Lower lobe of right lung (tissue), 2 donors: ENCODE measurements at regions not wholly inside any gene's neighbourhood (a gene's known extent, or its start where the extent isn't known, plus 50 kb on each side); places are given as distances from the start of the nearest gene placed in this dataset.
"Not testable (repeated sequence)": the region's sequence is repeated elsewhere in the genome, so short reads cannot be mapped to it uniquely, and the experiment has no call there.

Experiments
- ATAC-seq, 2 donors: fragments of 200-7000 bp; cut with Tn5 transposase; one replicate each; pipeline ENCODE4 v1.9.1; 2020 to 2022; ENCODE audit warnings: mild to moderate bottlenecking in 2 of 2, moderate library complexity in 2 of 2
- DNase-seq: peaks from one replicate; pipeline ENCODE4 v3.0.0-alpha.2; 2020
- H3K27ac ChIP-seq: fragments of 200-600 bp; one replicate; pipeline ENCODE4 v1.8.0; 2022
- H3K27me3 ChIP-seq: fragments of 200-600 bp; one replicate; pipeline ENCODE4 v1.8.0; 2022; ENCODE audit warnings: low read depth
- H3K36me3 ChIP-seq: fragments of 200-600 bp; one replicate; pipeline ENCODE4 v1.8.0; 2022; ENCODE audit warnings: mild to moderate bottlenecking
- H3K4me1 ChIP-seq: fragments of 200-600 bp; one replicate; pipeline ENCODE4 v1.8.0; 2022
- H3K4me3 ChIP-seq: fragments of 200-600 bp; one replicate; pipeline ENCODE4 v1.8.0; 2022; ENCODE audit warnings: mild to moderate bottlenecking
- H3K9me3 ChIP-seq: fragments of 200-600 bp; one replicate; pipeline ENCODE4 v1.8.0; 2022
- CTCF ChIP-seq: fragments of 200-600 bp; IDR thresholded peaks from one replicate; pipeline ENCODE4 v1.8.0; 2022; ENCODE audit warnings: antibody characterized with exemption, mild to moderate bottlenecking
- intact Hi-C: fragments of 100-400 bp; cut with DNase I; formaldehyde crosslinking; loops from one replicate; pipeline ENCODE4 v1.11.0; 2022
- donor health status: DM: no; HTN: yes; CAD: no; lungs with severe emphysema.

- H3K4me1 ChIP-seq, result no peaks in the 10 kb centered on the region
- DNase-seq, result no peak
- intact Hi-C loops, result no loop called here
- no peaks in the 10 kb centered on the region for H3K27me3 ChIP-seq
- H3K4me3 ChIP-seq, result no peak overlapping the region
- H3K36me3 ChIP-seq, result no peaks in the 10 kb centered on the region
- H3K27ac ChIP-seq, result no peak overlapping the region
- no peak for TF ChIP-seq CTCF
- peaks cover 7% of the 10 kb centered on the region for H3K9me3 ChIP-seq
- ATAC-seq, result no peak
Measured at GRCh38 chr2:16348821-16349515, 316.7 kb downstream of the CYRIA start.

DNA sequence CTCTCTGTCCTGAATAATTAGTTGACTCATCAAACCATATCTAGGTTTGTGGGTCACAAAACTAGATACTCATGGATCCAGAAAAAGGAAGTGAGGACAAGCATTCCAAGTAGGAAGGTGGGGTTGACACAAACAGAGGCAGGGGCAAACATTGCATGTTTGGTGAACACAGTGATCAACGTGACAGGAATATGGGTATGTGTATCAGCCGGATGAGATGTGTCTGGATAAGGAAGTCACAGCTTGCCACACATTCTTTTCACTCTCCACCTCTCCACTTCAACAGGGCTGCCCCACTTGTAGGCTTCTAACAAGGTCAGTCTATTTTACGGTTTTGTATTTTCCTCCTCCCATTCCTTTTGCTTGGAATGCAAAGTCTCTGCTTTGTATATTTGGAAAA, 319.0 kb downstream of the CYRIA start:
- ATAC-seq (no peak), DNase-seq (no peak)
- intact Hi-C loops, result no loop called here
- H3K4me1 ChIP-seq, result no peaks in the 10 kb centered on the region
- no peak for TF ChIP-seq CTCF
- H3K4me3 ChIP-seq, result no peak overlapping the region
- H3K27ac ChIP-seq, result no peak overlapping the region
- no peaks in the 10 kb centered on the region for H3K27me3 ChIP-seq
- peaks cover 7% of the 10 kb centered on the region for H3K9me3 ChIP-seq
- H3K36me3 ChIP-seq, result no peaks in the 10 kb centered on the region

- H3K9me3 ChIP-seq, H3K27ac ChIP-seq, H3K36me3 ChIP-seq, ATAC-seq, H3K27me3 ChIP-seq, intact Hi-C loops, H3K4me1 ChIP-seq, H3K4me3 ChIP-seq, DNase-seq: not testable (repeated sequence)
Measured at GRCh38 chr2:16345231-16345630, 320.4 kb downstream of the CYRIA start.

DNA sequence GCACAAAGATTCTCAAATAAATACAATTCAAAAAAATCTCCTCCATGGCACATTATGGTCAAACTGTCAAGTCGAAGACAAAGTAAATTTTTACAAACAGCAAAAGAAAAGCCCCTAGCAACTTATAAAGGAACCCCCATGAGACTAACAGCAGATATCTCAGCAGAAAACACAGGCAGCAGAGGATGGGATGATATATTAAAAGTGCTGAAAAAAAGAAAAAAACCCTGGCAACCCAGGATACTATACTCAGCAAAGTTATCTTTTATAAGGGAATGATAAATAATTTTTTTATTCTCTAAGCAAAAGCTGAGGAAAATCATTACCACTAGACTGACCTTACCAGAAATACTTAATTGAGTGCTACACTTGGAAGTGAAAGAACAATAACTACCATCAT, 326.4 kb downstream of the CYRIA start:
- Histone ChIP-seq H3K36me3 (no peaks in the 10 kb centered on the region), H3K4me1 (no peaks in the 10 kb centered on the region), H3K4me3 (no peak overlapping the region), H3K9me3 (no peaks in the 10 kb centered on the region), H3K27me3 (no peaks in the 10 kb centered on the region), H3K27ac (no peak overlapping the region)
- intact Hi-C loops, result no loop called here
- no peak for TF ChIP-seq CTCF
- DNase-seq, result no peak
- ATAC-seq, result no peak

- DNase-seq, result no peak
- no peak for TF ChIP-seq CTCF
- no peaks in the 10 kb centered on the region for H3K9me3 ChIP-seq
Measured at GRCh38 chr2:16338026-16338425, 327.6 kb downstream of the CYRIA start.

GRCh38 chr2:16336916-16337315, 328.7 kb downstream of the CYRIA start:
- H3K27me3 ChIP-seq, result no peaks in the 10 kb centered on the region
- no peak for TF ChIP-seq CTCF
- H3K27ac ChIP-seq, result no peak overlapping the region
- no peak for ATAC-seq
- H3K9me3 ChIP-seq, result no peaks in the 10 kb centered on the region
- DNase-seq, result no peak
- H3K4me3 ChIP-seq, result no peak overlapping the region
- H3K4me1 ChIP-seq, result no peaks in the 10 kb centered on the region
- no peaks in the 10 kb centered on the region for H3K36me3 ChIP-seq
- intact Hi-C loops, result no loop called here

More at GRCh38 chr2:16338026-16338425, 327.6 kb downstream of the CYRIA start:
- intact Hi-C loops, result no loop called here
- Histone ChIP-seq H3K36me3 (no peaks in the 10 kb centered on the region), H3K4me1 (no peaks in the 10 kb centered on the region), H3K27me3 (no peaks in the 10 kb centered on the region), H3K27ac (no peak overlapping the region), H3K4me3 (no peak overlapping the region)
- no peak for ATAC-seq
